GM23248 (cell line): ENCODE measurements at regions not wholly inside any gene's neighbourhood (a gene's known extent, or its start where the extent isn't known, plus 50 kb on each side); places are given as distances from the start of the nearest gene placed in this dataset.
"Not testable (repeated sequence)": the region's sequence is repeated elsewhere in the genome, so short reads cannot be mapped to it uniquely, and the experiment has no call there.

Experiments used
- DNase-seq: peaks from one replicate; pipeline ENCODE4 v3.0.0-alpha.2; 2015
- H2AFZ ChIP-seq: fragments of 200-600 bp; sonication (generic); 2 replicates; pipeline ENCODE4 v1.6.1; 2016; ENCODE audit warnings: antibody characterized with exemption
- H3F3A ChIP-seq: fragments of 200-600 bp; sonication (generic); 2 replicates; pipeline ENCODE4 v1.6.1; 2016; ENCODE audit warnings: mild to moderate bottlenecking, antibody characterized with exemption, mixed run types; ENCODE audit not compliant: insufficient read depth
- H3K27ac ChIP-seq: fragments of 200-600 bp; sonication (generic); 2 replicates; pipeline ENCODE4 v1.5.1; 2016; ENCODE audit warnings: mild to moderate bottlenecking
- H3K27me3 ChIP-seq: fragments of 200-600 bp; sonication (generic); replicated peaks from 2 replicates; pipeline ENCODE4 v1.6.1; 2016; ENCODE audit warnings: mild to moderate bottlenecking; ENCODE audit not compliant: insufficient read depth
- H3K36me3 ChIP-seq: fragments of 200-600 bp; sonication (generic); 2 replicates; pipeline ENCODE4 v1.6.1; 2016; ENCODE audit warnings: low read depth, mild to moderate bottlenecking
- H3K4me1 ChIP-seq: fragments of 200-600 bp; sonication (generic); 2 replicates; pipeline ENCODE4 v1.6.1; 2016; ENCODE audit warnings: mild to moderate bottlenecking; ENCODE audit not compliant: insufficient read depth
- H3K4me2 ChIP-seq: fragments of 200-600 bp; sonication (generic); one replicate; pipeline ENCODE4 v1.6.1; 2016; ENCODE audit warnings: mild to moderate bottlenecking; ENCODE audit not compliant: unreplicated experiment
- H3K4me3 ChIP-seq: fragments of 200-600 bp; sonication (generic); 2 replicates; pipeline ENCODE4 v1.5.1; 2016; ENCODE audit warnings: mild to moderate bottlenecking
- H3K79me2 ChIP-seq: fragments of 200-600 bp; sonication (generic); 2 replicates; pipeline ENCODE4 v1.6.1; 2016; ENCODE audit warnings: mild to moderate bottlenecking; ENCODE audit not compliant: insufficient read depth
- H3K9ac ChIP-seq: fragments of 200-600 bp; sonication (generic); 2 replicates; pipeline ENCODE4 v1.6.1; 2016; ENCODE audit warnings: mild to moderate bottlenecking
- H3K9me2 ChIP-seq: fragments of 200-600 bp; sonication (generic); 2 replicates; pipeline ENCODE4 v1.6.1; 2016; ENCODE audit warnings: mixed run types, mild to moderate bottlenecking, moderate library complexity; ENCODE audit not compliant: insufficient read depth
- H3K9me3 ChIP-seq: fragments of 200-600 bp; sonication (generic); one replicate; pipeline ENCODE4 v1.6.1; 2017; ENCODE audit warnings: low read depth
- H4K20me1 ChIP-seq: fragments of 200-600 bp; sonication (generic); 2 replicates; pipeline ENCODE4 v1.6.0; 2016; ENCODE audit not compliant: insufficient read depth
- EZH2 ChIP-seq: fragments of 200-600 bp; sonication (generic); IDR thresholded peaks from 2 replicates; pipeline ENCODE4 v1.6.1; 2018; ENCODE audit warnings: antibody characterized with exemption, mild to moderate bottlenecking; ENCODE audit not compliant: insufficient read depth, poor library complexity, severe bottlenecking
- EZH2phosphoT487 ChIP-seq: fragments of 200-600 bp; sonication (generic); IDR thresholded peaks from 2 replicates; pipeline ENCODE4 v1.6.1; 2018; ENCODE audit warnings: antibody characterized with exemption, moderate library complexity, mild to moderate bottlenecking, low read depth; ENCODE audit not compliant: insufficient read depth
- WGBS, 2 experiments: methylation state at CpG; one replicate each; pipeline ENCODE4 v1.1.6; 2015 to 2017; ENCODE audit warnings: low lambda C conversion rate in 2 of 2, low coverage in 1 of 2; ENCODE audit errors: missing lambda C conversion rate in 2 of 2; 5-methylcytosine and 5-hydroxymethylcytosine counted together
- in situ Hi-C: fragments of 300-500 bp; cut with MboI; formaldehyde crosslinking; loops from 2 replicates; pipeline ENCODE4 v1.15.0; 2020

DNA sequence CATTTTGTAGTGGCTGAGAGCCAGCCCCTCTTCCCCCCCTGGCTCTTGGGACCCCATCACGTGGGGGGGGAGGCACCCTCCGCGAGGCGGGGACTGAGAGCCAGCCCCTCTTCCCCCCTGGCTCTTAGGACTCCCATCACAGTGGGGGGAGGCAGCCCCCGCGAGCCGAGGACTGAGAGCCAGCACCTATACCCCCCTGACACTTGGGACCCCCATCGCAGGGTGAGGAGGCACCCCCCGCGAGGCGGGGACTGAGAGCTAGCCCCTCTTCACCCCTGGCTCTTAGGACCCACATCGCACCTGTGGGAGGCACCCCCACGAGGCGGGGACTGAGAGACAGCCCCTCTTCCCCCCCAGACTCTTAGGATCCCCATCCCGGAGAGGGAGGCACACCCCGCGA, 2426.5 kb upstream of the PCDH20 start:
- WGBS, 2 experiments: 72 to 94% methylated on average over 4 to 17 of the region's 17 CpGs
- H3F3A ChIP-seq: no peaks in the 10 kb centered on the region
- DNase-seq: no peak
- H3K36me3 ChIP-seq: no peaks in the 10 kb centered on the region
- no peaks in the 10 kb centered on the region for H4K20me1 ChIP-seq
- TF ChIP-seq EZH2: no peak
- no peak for TF ChIP-seq EZH2phosphoT487
- no peak overlapping the region for H3K9ac ChIP-seq
- H3K4me2 ChIP-seq: no peak overlapping the region
- no peaks in the 10 kb centered on the region for H3K79me2 ChIP-seq
- H3K27me3 ChIP-seq: no peaks in the 10 kb centered on the region
- H3K4me3 ChIP-seq: no peak overlapping the region
- no peaks in the 10 kb centered on the region for H3K9me2 ChIP-seq
- H2AFZ ChIP-seq: no peak overlapping the region
- H3K4me1 ChIP-seq: no peaks in the 10 kb centered on the region
- in situ Hi-C loops: no loop called here
- no peaks in the 10 kb centered on the region for H3K9me3 ChIP-seq
- no peak overlapping the region for H3K27ac ChIP-seq

DNA sequence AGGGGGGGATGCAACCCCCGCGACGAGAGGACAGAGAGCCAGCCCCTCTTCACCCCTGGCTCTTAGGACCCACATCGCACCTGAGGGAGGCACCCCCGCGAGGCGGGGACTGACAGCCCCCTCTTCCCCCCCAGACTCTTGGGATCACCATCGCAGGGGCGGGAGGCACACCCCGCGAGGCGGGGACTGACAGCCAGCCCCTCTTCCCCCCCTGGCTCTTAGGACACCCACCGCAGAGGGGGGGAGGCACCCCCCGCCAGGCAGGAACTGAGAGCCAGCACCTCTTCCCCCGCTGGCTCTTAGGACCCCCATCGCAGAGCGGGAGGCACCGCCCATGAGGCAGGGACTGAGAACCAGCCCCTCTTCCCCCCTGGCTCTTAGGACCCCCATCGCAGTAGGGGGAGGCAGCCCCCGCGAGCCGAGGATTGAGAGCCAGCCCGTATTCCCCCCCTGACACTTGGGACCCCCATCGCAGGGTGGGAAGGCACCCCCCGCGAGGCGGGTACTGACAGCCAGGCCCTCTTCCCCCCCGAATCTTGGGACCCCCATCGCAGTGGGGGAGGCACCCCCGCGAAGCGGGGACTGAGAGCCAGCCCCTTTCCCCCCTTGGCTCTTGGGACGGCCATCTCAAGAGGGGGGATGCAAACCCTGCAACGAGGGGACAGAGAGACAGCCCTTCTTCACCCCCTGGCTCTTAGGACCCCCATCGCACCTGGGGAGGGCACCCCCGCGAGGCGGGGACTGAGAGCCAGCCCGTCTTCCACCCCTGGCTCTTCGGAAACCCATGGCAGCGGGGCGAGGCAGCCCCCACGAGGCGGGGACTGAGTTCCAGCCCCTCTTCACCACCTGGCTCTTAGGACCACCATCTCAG, 2425.1 kb upstream of the PCDH20 start:
- no peak for DNase-seq
- Histone ChIP-seq H3K36me3 (no peaks in the 10 kb centered on the region), H3K9me3 (no peaks in the 10 kb centered on the region), H4K20me1 (no peaks in the 10 kb centered on the region), H3K9me2 (no peaks in the 10 kb centered on the region), H3K27ac (no peak overlapping the region), H3K4me1 (no peaks in the 10 kb centered on the region), H3K79me2 (no peaks in the 10 kb centered on the region), H3F3A (no peaks in the 10 kb centered on the region), H3K27me3 (no peaks in the 10 kb centered on the region), H2AFZ (no peak overlapping the region), H3K4me2 (no peak overlapping the region), H3K4me3 (no peak overlapping the region), H3K9ac (no peak overlapping the region)
- TF ChIP-seq EZH2 (no peak), EZH2phosphoT487 (no peak)
- in situ Hi-C loops: no loop called here
- 83 to 84% methylated on average over 10 to 43 of the region's 44 CpGs for WGBS, 2 experiments

DNA sequence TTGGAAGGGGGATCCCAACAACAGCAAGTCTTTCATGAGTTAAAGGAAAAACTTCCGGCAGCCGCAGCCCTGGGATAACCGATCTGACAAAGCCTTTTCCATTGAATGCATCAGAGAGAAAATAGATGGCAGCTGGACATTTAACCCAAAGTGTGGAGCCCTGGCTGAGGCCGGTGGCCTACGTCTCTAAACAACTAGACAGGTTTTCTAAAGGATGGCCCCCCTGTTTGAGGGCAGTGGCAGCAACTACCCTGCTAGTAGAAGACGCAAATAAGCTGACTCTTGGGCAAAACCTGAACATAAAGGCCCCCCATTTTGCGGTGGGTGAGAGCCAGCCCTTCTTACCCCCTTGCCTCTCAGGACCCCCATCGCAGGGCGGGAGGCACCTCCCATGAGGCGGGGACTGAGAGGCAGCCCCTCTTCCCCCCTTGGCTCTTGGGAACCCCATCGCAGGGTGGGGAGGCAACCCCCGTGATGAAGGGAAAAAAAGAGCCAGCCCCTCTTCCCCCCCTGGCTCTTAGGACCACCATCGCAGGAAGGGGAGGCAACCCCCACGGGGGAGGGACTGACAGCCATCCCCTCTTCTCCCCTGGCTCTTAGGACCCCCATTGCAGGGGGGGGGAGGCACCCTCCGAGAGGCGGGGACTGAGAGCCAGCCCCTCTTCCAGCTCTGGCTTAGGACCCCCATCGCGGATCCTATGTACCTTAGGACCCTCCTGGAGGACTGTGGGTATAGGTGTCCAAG, 2422.9 kb upstream of the PCDH20 start:
- no peaks in the 10 kb centered on the region for H3K4me1 ChIP-seq
- H3K27me3 ChIP-seq: no peaks in the 10 kb centered on the region
- no peak overlapping the region for H2AFZ ChIP-seq
- H3K79me2 ChIP-seq: no peaks in the 10 kb centered on the region
- H3K9me2 ChIP-seq: no peaks in the 10 kb centered on the region
- no peak overlapping the region for H3K4me2 ChIP-seq
- H3K9me3 ChIP-seq: no peaks in the 10 kb centered on the region
- WGBS, 2 experiments: 70% methylated on average over 10 to 18 of the region's 18 CpGs
- H3K4me3 ChIP-seq: no peak overlapping the region
- no peak for TF ChIP-seq EZH2phosphoT487
- TF ChIP-seq EZH2: no peak
- no peaks in the 10 kb centered on the region for H4K20me1 ChIP-seq
- no peaks in the 10 kb centered on the region for H3K36me3 ChIP-seq
- no peak overlapping the region for H3K9ac ChIP-seq
- no peak for DNase-seq
- in situ Hi-C loops: no loop called here
- H3F3A ChIP-seq: no peaks in the 10 kb centered on the region
- H3K27ac ChIP-seq: no peak overlapping the region

DNA sequence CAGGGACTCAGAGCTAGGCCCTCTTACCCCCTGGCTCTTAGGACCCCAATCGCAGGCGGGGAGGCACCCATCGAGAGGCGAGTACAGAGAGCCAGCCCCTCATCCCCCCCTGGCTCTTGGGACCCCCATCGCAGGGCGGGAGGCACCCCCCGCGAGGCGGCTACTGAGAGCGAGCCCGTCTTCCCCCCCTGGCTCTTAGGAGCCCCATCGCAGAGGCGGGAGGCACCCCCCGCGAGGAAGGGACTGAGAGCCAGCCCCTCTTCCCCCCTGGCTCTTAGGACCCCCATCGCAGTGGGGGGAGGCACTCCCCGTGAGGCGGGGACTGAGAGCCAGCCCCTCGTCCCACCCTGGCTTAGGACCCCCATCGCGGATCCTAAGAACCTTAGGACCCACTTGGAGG, 2422.1 kb upstream of the PCDH20 start:
- WGBS, 2 experiments: 80 to 85% methylated on average over 7 to 21 of the region's 21 CpGs
- H3K4me2 ChIP-seq, H3K36me3 ChIP-seq, H3K4me3 ChIP-seq, H2AFZ ChIP-seq, H3K9ac ChIP-seq, H3K27me3 ChIP-seq, H3K9me3 ChIP-seq, H3K79me2 ChIP-seq, in situ Hi-C loops, H4K20me1 ChIP-seq, H3F3A ChIP-seq, DNase-seq, H3K4me1 ChIP-seq, H3K9me2 ChIP-seq, H3K27ac ChIP-seq: not testable (repeated sequence)

DNA sequence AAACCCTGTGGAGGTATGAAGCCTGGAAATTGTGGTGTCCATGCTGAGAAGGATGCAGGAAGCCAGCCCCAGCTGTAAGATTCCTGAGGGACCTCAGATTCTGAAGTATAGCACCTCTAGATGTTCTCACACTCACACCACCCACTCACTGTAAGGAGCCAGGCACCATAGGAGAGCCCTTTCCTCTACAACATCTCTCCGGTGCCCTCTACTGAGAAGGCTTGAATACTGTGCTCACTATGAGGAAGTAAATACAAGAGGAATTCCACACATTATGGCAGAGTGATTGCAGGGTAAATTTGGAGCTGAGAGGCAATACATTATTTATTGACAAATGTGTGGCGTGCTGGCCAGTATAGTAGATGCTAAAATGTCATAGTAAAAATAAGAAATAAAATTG, 2414.0 kb upstream of the PCDH20 start:
- H3F3A ChIP-seq, in situ Hi-C loops, DNase-seq, H3K4me1 ChIP-seq, H3K27me3 ChIP-seq, H3K4me3 ChIP-seq, H3K9me3 ChIP-seq, H3K79me2 ChIP-seq, H3K9ac ChIP-seq, H3K36me3 ChIP-seq, H2AFZ ChIP-seq, H4K20me1 ChIP-seq, H3K27ac ChIP-seq, H3K4me2 ChIP-seq, H3K9me2 ChIP-seq: not testable (repeated sequence)
- no CpG with 5 or more reads among the region's 2 CpGs for WGBS, 2 experiments

DNA sequence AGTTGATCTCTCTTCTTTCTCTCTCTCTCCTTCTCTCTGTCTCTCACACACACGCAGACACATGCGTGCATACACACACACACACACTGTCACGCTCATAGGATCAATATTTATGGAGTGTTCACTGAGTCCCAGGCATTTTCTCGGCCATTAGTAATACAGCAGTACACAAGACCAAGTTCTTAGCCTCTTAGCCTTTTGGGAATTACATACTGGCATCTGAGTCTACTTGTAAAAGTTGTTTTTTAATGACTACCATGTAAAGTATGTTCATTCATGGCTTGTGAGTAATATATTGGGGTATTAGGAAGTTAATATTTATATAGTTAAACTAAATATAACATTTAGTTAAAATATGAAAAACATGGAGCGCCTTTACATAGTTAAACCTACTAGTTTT, 2406.1 kb upstream of the PCDH20 start:
- in situ Hi-C loops, H4K20me1 ChIP-seq, H3K4me3 ChIP-seq, H3K27me3 ChIP-seq, H3K79me2 ChIP-seq, H3K36me3 ChIP-seq, H3K27ac ChIP-seq, H2AFZ ChIP-seq, H3K4me1 ChIP-seq, DNase-seq, H3K9me2 ChIP-seq, H3F3A ChIP-seq, H3K9ac ChIP-seq, H3K9me3 ChIP-seq, H3K4me2 ChIP-seq: not testable (repeated sequence)
- WGBS, 2 experiments: 12 to 20% methylated on average over 5 of the region's 5 CpGs
